ENCODE measurements at regions not wholly inside any gene's neighbourhood (a gene's known extent, or its start where the extent isn't known, plus 50 kb on each side); places are given as distances from the start of the nearest gene placed in this dataset.
"Not testable (repeated sequence)": the region's sequence is repeated elsewhere in the genome, so short reads cannot be mapped to it uniquely, and the experiment has no call there.

- Histone ChIP-seq H3K27ac (no peak overlapping the region), H3K4me1 (ENCODE audit: insufficient read depth) (no peaks in the 10 kb centered on the region), H3K36me3 (no peaks in the 10 kb centered on the region), H3K9me3 (no peaks in the 10 kb centered on the region), H3K4me3 (no peak overlapping the region), H3K27me3 (no peaks in the 10 kb centered on the region)
- intact Hi-C loops (cut with DNase I), result no loop called here
- DNase-seq, result no peak
- TF ChIP-seq CTCF (IDR thresholded peaks at IDR 0.05) (no peak), EP300 (IDR thresholded peaks at IDR 0.05) (no peak), POLR2A (IDR thresholded peaks at IDR 0.05) (no peak)
Measured at GRCh38 chr14:49249022-49249421, 337.2 kb downstream of the RPS29 start.

GRCh38 chr14:49243777-49244176 is 342.4 kb downstream of the RPS29 start:
- H3K27me3 ChIP-seq; H3K9me3 ChIP-seq; H3K4me1 ChIP-seq (ENCODE audit: insufficient read depth); intact Hi-C loops (cut with DNase I); H3K36me3 ChIP-seq; H3K4me3 ChIP-seq; DNase-seq; H3K27ac ChIP-seq: not testable (repeated sequence)
- WGBS, 3 donors, result 87 to 91% (median 91%) methylated on average over 5 of the region's 5 CpGs

- no peaks in the 10 kb centered on the region for H3K4me1 ChIP-seq (ENCODE audit: insufficient read depth)
- intact Hi-C loops (cut with DNase I), result no loop called here
- WGBS, 3 donors, result 77 to 87% (median 85%) methylated on average over 4 of the region's 4 CpGs
- no peak overlapping the region for H3K27ac ChIP-seq
- DNase-seq, result no peak
- TF ChIP-seq EP300 (IDR thresholded peaks at IDR 0.05), result no peak
- no peak for TF ChIP-seq CTCF (IDR thresholded peaks at IDR 0.05)
- TF ChIP-seq POLR2A (IDR thresholded peaks at IDR 0.05), result no peak
- no peak overlapping the region for H3K4me3 ChIP-seq
- H3K27me3 ChIP-seq, result no peaks in the 10 kb centered on the region
- no peaks in the 10 kb centered on the region for H3K9me3 ChIP-seq
- H3K36me3 ChIP-seq, result no peaks in the 10 kb centered on the region
Measured at GRCh38 chr14:49240383-49240782, 345.8 kb downstream of the RPS29 start.

- Histone ChIP-seq H3K36me3 (no peaks in the 10 kb centered on the region), H3K27ac (no peak overlapping the region), H3K4me3 (no peak overlapping the region), H3K27me3 (no peaks in the 10 kb centered on the region), H3K4me1 (ENCODE audit: insufficient read depth) (no peaks in the 10 kb centered on the region), H3K9me3 (no peaks in the 10 kb centered on the region)
- intact Hi-C loops (cut with DNase I), result no loop called here
- no peak for TF ChIP-seq POLR2A (IDR thresholded peaks at IDR 0.05)
- TF ChIP-seq EP300 (IDR thresholded peaks at IDR 0.05), result no peak
- TF ChIP-seq CTCF (IDR thresholded peaks at IDR 0.05), result no peak
- DNase-seq, result no peak
- 83 to 93% (median 91%) methylated on average over 4 of the region's 4 CpGs for WGBS, 3 donors
Measured at GRCh38 chr14:49228552-49228951, 357.6 kb downstream of the RPS29 start.

- intact Hi-C loops (cut with DNase I), result no loop called here
- Histone ChIP-seq H3K4me1 (ENCODE audit: insufficient read depth) (peaks cover 17% of the 10 kb centered on the region), H3K9me3 (no peaks in the 10 kb centered on the region), H3K36me3 (no peaks in the 10 kb centered on the region), H3K4me3 (no peak overlapping the region), H3K27ac (no peak overlapping the region), H3K27me3 (no peaks in the 10 kb centered on the region)
- no peak for TF ChIP-seq POLR2A (IDR thresholded peaks at IDR 0.05)
- no peak for TF ChIP-seq EP300 (IDR thresholded peaks at IDR 0.05)
- TF ChIP-seq CTCF (IDR thresholded peaks at IDR 0.05), result no peak
- WGBS, 3 donors, result 33 to 47% (median 36%) methylated on average over 3 of the region's 3 CpGs
- no peak for DNase-seq
Measured at GRCh38 chr14:49221316-49221715, 364.9 kb downstream of the RPS29 start.

All from ovary (tissue), 7 donors.